ENCODE measurements at regions not wholly inside any gene's neighbourhood (a gene's known extent, or its start where the extent isn't known, plus 50 kb on each side); places are given as distances from the start of the nearest gene placed in this dataset.

- H3K4me3 ChIP-seq (ENCODE audit: low read depth, low read length), result no peak overlapping the region
Measured at GRCh38 chr22:48256776-48257684, 1494.6 kb downstream of the TBC1D22A start.

- H3K4me3 ChIP-seq (ENCODE audit: low read depth, low read length), result no peak overlapping the region
Measured at GRCh38 chr22:48256041-48256739, 1493.7 kb downstream of the TBC1D22A start.

GRCh38 chr22:48254311-48254873, 1491.9 kb downstream of the TBC1D22A start:
- H3K4me3 ChIP-seq (ENCODE audit: low read depth, low read length), result no peak overlapping the region

- H3K4me3 ChIP-seq (ENCODE audit: low read depth, low read length), result no peak overlapping the region
Measured at GRCh38 chr22:48253573-48253972, 1491.1 kb downstream of the TBC1D22A start.

GRCh38 chr22:48253136-48253535, 1490.7 kb downstream of the TBC1D22A start:
- no peak overlapping the region for H3K4me3 ChIP-seq (ENCODE audit: low read depth, low read length)

- H3K4me3 ChIP-seq (ENCODE audit: low read depth, low read length), result no peak overlapping the region
Measured at GRCh38 chr22:48251629-48252028, 1489.2 kb downstream of the TBC1D22A start.

GRCh38 chr22:48250937-48251530, 1488.6 kb downstream of the TBC1D22A start:
- no peak overlapping the region for H3K4me3 ChIP-seq (ENCODE audit: low read depth, low read length)

- H3K4me3 ChIP-seq (ENCODE audit: low read depth, low read length), result no peak overlapping the region
Measured at GRCh38 chr22:48250286-48250895, 1487.9 kb downstream of the TBC1D22A start.

GRCh38 chr22:48249713-48250268, 1487.3 kb downstream of the TBC1D22A start:
- no peak overlapping the region for H3K4me3 ChIP-seq (ENCODE audit: low read depth, low read length)

- no peak overlapping the region for H3K4me3 ChIP-seq (ENCODE audit: low read depth, low read length)
Measured at GRCh38 chr22:48248901-48249455, 1486.5 kb downstream of the TBC1D22A start.

GRCh38 chr22:48247829-48248228, 1485.4 kb downstream of the TBC1D22A start:
- H3K4me3 ChIP-seq (ENCODE audit: low read depth, low read length), result no peak overlapping the region

GRCh38 chr22:48245196-48245485, 1482.7 kb downstream of the TBC1D22A start:
- no peak overlapping the region for H3K4me3 ChIP-seq (ENCODE audit: low read depth, low read length)

GRCh38 chr22:48244388-48245195, 1482.1 kb downstream of the TBC1D22A start:
- H3K4me3 ChIP-seq (ENCODE audit: low read depth, low read length), result no peak overlapping the region

GRCh38 chr22:48242461-48242864, 1480.0 kb downstream of the TBC1D22A start:
- no peak overlapping the region for H3K4me3 ChIP-seq (ENCODE audit: low read depth, low read length)

GRCh38 chr22:48241658-48242057, 1479.2 kb downstream of the TBC1D22A start:
- no peak overlapping the region for H3K4me3 ChIP-seq (ENCODE audit: low read depth, low read length)

- H3K4me3 ChIP-seq (ENCODE audit: low read depth, low read length), result no peak overlapping the region
Measured at GRCh38 chr22:48240935-48241230, 1478.4 kb downstream of the TBC1D22A start.

- H3K4me3 ChIP-seq (ENCODE audit: low read depth, low read length), result no peak overlapping the region
Measured at GRCh38 chr22:48240148-48240934, 1477.9 kb downstream of the TBC1D22A start.

- no peak overlapping the region for H3K4me3 ChIP-seq (ENCODE audit: low read depth, low read length)
Measured at GRCh38 chr22:48239461-48240147, 1477.2 kb downstream of the TBC1D22A start.

- H3K4me3 ChIP-seq (ENCODE audit: low read depth, low read length), result no peak overlapping the region
Measured at GRCh38 chr22:48238966-48239365, 1476.5 kb downstream of the TBC1D22A start.
